OCI-LY7 (cell line): ENCODE measurements at regions not wholly inside any gene's neighbourhood (a gene's known extent, or its start where the extent isn't known, plus 50 kb on each side); places are given as distances from the start of the nearest gene placed in this dataset.

Experiments used
- BruUV-seq: library from RNA; stranded (reverse); fragments of 400-500 nt; replicated peaks from 2 replicates; lab custom pipeline; 2021; lab: Mats Ljungman, UMichigan
- CTCF ChIA-PET: fragments of 300-600 bp; sonication (Branson Sonifier 250); formaldehyde crosslinking; loops from one replicate; lab custom pipeline; 2022; ENCODE audit warnings: antibody characterized with exemption; ENCODE audit not compliant: unreplicated experiment; lab: Charles Lee
- POLR2A ChIA-PET: fragments of 300-600 bp; sonication (Branson Sonifier 250); formaldehyde crosslinking; loops from one replicate; lab custom pipeline; 2022; ENCODE audit warnings: antibody characterized with exemption; lab: Charles Lee
- DNase-seq: peaks from one replicate; pipeline ENCODE4 v3.0.0-alpha.2; 2015; ENCODE audit warnings: low spot score
- H2AFZ ChIP-seq: fragments of 200-600 bp; sonication (generic), shearing (Covaris generic); 2 replicates; pipeline ENCODE4 v1.6.1; 2014; ENCODE audit warnings: mild to moderate bottlenecking, antibody characterized with exemption, low read length, moderate library complexity
- H3K27ac ChIP-seq: fragments of 200-600 bp; sonication (generic); 2 replicates; pipeline ENCODE4 v1.5.1; 2014; ENCODE audit warnings: mixed run types, low read depth, mild to moderate bottlenecking, moderate library complexity, low read length, inconsistent platforms; ENCODE audit not compliant: poor library complexity, severe bottlenecking
- H3K36me3 ChIP-seq: fragments of 200-600 bp; sonication (generic); 2 replicates; pipeline ENCODE4 v1.6.1; 2014; ENCODE audit warnings: mild to moderate bottlenecking, antibody characterized with exemption, low read length, moderate library complexity, mixed read lengths; ENCODE audit not compliant: insufficient read depth
- H3K4me1 ChIP-seq: fragments of 200-600 bp; sonication (generic); 2 replicates; pipeline ENCODE4 v1.5.1; 2014; ENCODE audit warnings: mild to moderate bottlenecking, low read length; ENCODE audit not compliant: insufficient read depth, poor library complexity, severe bottlenecking
- H3K4me2 ChIP-seq: fragments of 200-600 bp; sonication (generic); 2 replicates; pipeline ENCODE4 v1.6.1; 2014; ENCODE audit warnings: mild to moderate bottlenecking, low read length
- H3K4me3 ChIP-seq: fragments of 200-600 bp; sonication (generic); 2 replicates; pipeline ENCODE4 v1.5.1; 2014; ENCODE audit warnings: mild to moderate bottlenecking, low read depth, low read length; ENCODE audit not compliant: poor library complexity, severe bottlenecking
- H3K79me2 ChIP-seq: fragments of 200-600 bp; sonication (generic); 2 replicates; pipeline ENCODE4 v1.6.1; 2016; ENCODE audit warnings: low read depth, mild to moderate bottlenecking, low read length, moderate library complexity, mixed read lengths; ENCODE audit not compliant: insufficient read depth
- H3K9me2 ChIP-seq: fragments of 200-600 bp; sonication (generic); 2 replicates; pipeline ENCODE4 v1.6.1; 2016; ENCODE audit warnings: mild to moderate bottlenecking, low read length, mixed read lengths; ENCODE audit not compliant: insufficient read depth
- H3K9me3 ChIP-seq: fragments of 200-600 bp; sonication (generic); 2 replicates; pipeline ENCODE4 v1.6.1; 2014; ENCODE audit warnings: mild to moderate bottlenecking, mixed run types, low read length, mixed read lengths
- H4K20me1 ChIP-seq: fragments of 200-600 bp; sonication (generic); 2 replicates; pipeline ENCODE4 v1.6.1; 2014; ENCODE audit warnings: mild to moderate bottlenecking, antibody characterized with exemption, low read length, moderate library complexity, mixed read lengths; ENCODE audit not compliant: insufficient read depth
- CTCF ChIP-seq: fragments of 200-600 bp; sonication (generic); conservative IDR thresholded peaks from 2 replicates; pipeline ENCODE4 v1.5.1; 2014; ENCODE audit warnings: mild to moderate bottlenecking, antibody characterized with exemption, low read length, moderate library complexity, mixed read lengths
- EZH2phosphoT487 ChIP-seq: fragments of 200-600 bp; sonication (generic); IDR thresholded peaks from 2 replicates; pipeline ENCODE4 v1.6.1; 2018; ENCODE audit warnings: low read depth, borderline replicate concordance, mild to moderate bottlenecking, mixed run types, antibody characterized with exemption, low read length, moderate library complexity, mixed read lengths
- intact Hi-C: fragments of 100-400 bp; cut with micrococcal nuclease; formaldehyde crosslinking; loops from one replicate; pipeline ENCODE4 v1.10.0; 2022; ENCODE audit not compliant: unreplicated experiment

GRCh38 chr7:24341691-24342413 is 57.9 kb downstream of the NPY start:
- no peak for DNase-seq
- TF ChIP-seq CTCF (no peak), EZH2phosphoT487 (no peak)
- Histone ChIP-seq H3K36me3 (no peaks in the 10 kb centered on the region), H3K4me2 (no peak overlapping the region), H3K9me3 (no peaks in the 10 kb centered on the region), H3K4me1 (peaks cover 14% of the 10 kb centered on the region), H3K79me2 (no peaks in the 10 kb centered on the region), H2AFZ (0 out of 2 replicates have a peak overlapping the region, but pooled peaks have one; percentile 3), H3K4me3 (no peak overlapping the region), H3K9me2 (no peaks in the 10 kb centered on the region), H3K27ac (no peak overlapping the region), H4K20me1 (no peaks in the 10 kb centered on the region)
- intact Hi-C loops: no loop called here
- BruUV-seq: no TSS peak
- CTCF ChIA-PET: no interaction called here
- POLR2A ChIA-PET: interaction anchor here (0.6 to 1.0 kb wide), 6 partner anchors 9 to 719 kb away, joined by 3 to 6 read pairs (median 4); no protein-coding TSS in a partner anchor

- DNase-seq: no peak
- Histone ChIP-seq H3K4me3 (no peak overlapping the region), H3K9me2 (no peaks in the 10 kb centered on the region), H3K9me3 (no peaks in the 10 kb centered on the region), H3K4me1 (peaks cover 8% of the 10 kb centered on the region), H3K36me3 (no peaks in the 10 kb centered on the region), H3K4me2 (no peak overlapping the region), H3K27ac (no peak overlapping the region), H3K79me2 (no peaks in the 10 kb centered on the region), H2AFZ (no peak overlapping the region), H4K20me1 (no peaks in the 10 kb centered on the region)
- POLR2A ChIA-PET: interaction anchor here (1.0 kb wide), 1 partner anchor 17 kb away, joined by 3 read pairs; no protein-coding TSS in a partner anchor
- CTCF ChIA-PET: no interaction called here
- BruUV-seq: no TSS peak
- intact Hi-C loops: no loop called here
- 0 out of 2 replicates have a peak, but pooled peaks have one; percentile 10 for TF ChIP-seq CTCF
- TF ChIP-seq EZH2phosphoT487: no peak
Observed at GRCh38 chr7:24343614-24344013, 59.6 kb downstream of the NPY start.

GRCh38 chr7:24346129-24346528 is 62.1 kb downstream of the NPY start:
- intact Hi-C loops: no loop called here
- CTCF ChIA-PET: no interaction called here
- no peaks in the 10 kb centered on the region; the same call in 1 of the 2 replicates for H3K36me3 ChIP-seq
- TF ChIP-seq EZH2phosphoT487: no peak
- TF ChIP-seq CTCF: no peak
- no peaks in the 10 kb centered on the region for H4K20me1 ChIP-seq
- no peak overlapping the region for H3K4me2 ChIP-seq
- H3K27ac ChIP-seq: no peak overlapping the region
- DNase-seq: no peak
- no peaks in the 10 kb centered on the region for H3K9me2 ChIP-seq
- H3K4me3 ChIP-seq: no peak overlapping the region
- H3K79me2 ChIP-seq: no peaks in the 10 kb centered on the region
- H3K4me1 ChIP-seq: peaks cover 13% of the 10 kb centered on the region
- POLR2A ChIA-PET: interaction anchor here (0.6 to 2.3 kb wide), 4 partner anchors 10 to 720 kb away, joined by 3 to 15 read pairs (median 4); no protein-coding TSS in a partner anchor
- peaks cover 9% of the 10 kb centered on the region; the same call in 1 of the 2 replicates for H3K9me3 ChIP-seq
- no TSS peak for BruUV-seq
- peak overlapping the region; percentile 6; the same call in 1 of the 2 replicates for H2AFZ ChIP-seq
